Activated naive CD4-positive, alpha-beta T cell treated with anti-CD3 and anti-CD28 coated beads for 36 hours (primary cell): ENCODE measurements at regions not wholly inside any gene's neighbourhood (a gene's known extent, or its start where the extent isn't known, plus 50 kb on each side); places are given as distances from the start of the nearest gene placed in this dataset.

Source experiments
- CTCF ChIA-PET: fragments of 350-600 bp; sonication (Branson Sonifier 250); formaldehyde crosslinking; loops from one replicate; lab custom pipeline; 2021; ENCODE audit warnings: antibody characterized with exemption; lab: Charles Lee
- DNase-seq: peaks from one replicate; pipeline ENCODE4 v3.0.0-alpha.2; 2020
- H3K27ac Mint-ChIP-seq: one replicate; pipeline ENCODE4 v1.8.0; 2021; ENCODE audit warnings: mild to moderate bottlenecking, mixed read lengths
- H3K27me3 Mint-ChIP-seq: one replicate; pipeline ENCODE4 v1.8.0; 2021; ENCODE audit warnings: low read depth, mixed read lengths
- H3K36me3 Mint-ChIP-seq: one replicate; pipeline ENCODE4 v1.8.0; 2021; ENCODE audit warnings: low read depth, mixed read lengths
- H3K4me1 Mint-ChIP-seq: one replicate; pipeline ENCODE4 v1.8.0; 2021; ENCODE audit warnings: low read depth, mixed read lengths
- H3K4me3 Mint-ChIP-seq: one replicate; pipeline ENCODE4 v1.8.0; 2021; ENCODE audit warnings: mild to moderate bottlenecking, moderate library complexity, mixed read lengths
- H3K9me3 Mint-ChIP-seq: one replicate; pipeline ENCODE4 v1.8.0; 2021; ENCODE audit warnings: mixed read lengths
- intact Hi-C: fragments of 100-400 bp; cut with micrococcal nuclease; formaldehyde crosslinking; loops from one replicate; pipeline ENCODE4 v1.15.1; 2023

GRCh38 chr4:111789901-111790640 is 355.2 kb upstream of the FAM241A start:
- H3K27ac Mint-ChIP-seq, result no peak overlapping the region
- DNase-seq, result no peak
- H3K4me1 Mint-ChIP-seq, result no peaks in the 10 kb centered on the region
- H3K27me3 Mint-ChIP-seq, result no peaks in the 10 kb centered on the region
- no peaks in the 10 kb centered on the region for H3K9me3 Mint-ChIP-seq
- CTCF ChIA-PET, result no interaction called here
- H3K36me3 Mint-ChIP-seq, result no peaks in the 10 kb centered on the region
- intact Hi-C loops, result no loop called here
- no peak overlapping the region for H3K4me3 Mint-ChIP-seq

- no peak overlapping the region for H3K4me3 Mint-ChIP-seq
- CTCF ChIA-PET, result no interaction called here
- no peaks in the 10 kb centered on the region for H3K27me3 Mint-ChIP-seq
- H3K36me3 Mint-ChIP-seq, result no peaks in the 10 kb centered on the region
- intact Hi-C loops, result no loop called here
- H3K9me3 Mint-ChIP-seq, result no peaks in the 10 kb centered on the region
- DNase-seq, result no peak
- no peak overlapping the region for H3K27ac Mint-ChIP-seq
- no peaks in the 10 kb centered on the region for H3K4me1 Mint-ChIP-seq
Observed at GRCh38 chr4:111792632-111793031, 352.6 kb upstream of the FAM241A start.

- intact Hi-C loops, result no loop called here
- Mint-ChIP-seq H3K27me3 (no peaks in the 10 kb centered on the region), H3K36me3 (no peaks in the 10 kb centered on the region), H3K4me3 (no peak overlapping the region), H3K9me3 (no peaks in the 10 kb centered on the region), H3K4me1 (no peaks in the 10 kb centered on the region), H3K27ac (no peak overlapping the region)
- CTCF ChIA-PET, result no interaction called here
- no peak for DNase-seq
Observed at GRCh38 chr4:111793433-111794091, 351.7 kb upstream of the FAM241A start.

GRCh38 chr4:111797455-111798163 is 347.6 kb upstream of the FAM241A start:
- Mint-ChIP-seq H3K4me1 (no peaks in the 10 kb centered on the region), H3K4me3 (no peak overlapping the region), H3K9me3 (peaks cover 2% of the 10 kb centered on the region), H3K27ac (no peak overlapping the region), H3K27me3 (no peaks in the 10 kb centered on the region), H3K36me3 (no peaks in the 10 kb centered on the region)
- CTCF ChIA-PET, result no interaction called here
- no peak for DNase-seq
- intact Hi-C loops, result no loop called here

GRCh38 chr4:111798840-111799239 is 346.4 kb upstream of the FAM241A start:
- H3K4me1 Mint-ChIP-seq, result no peaks in the 10 kb centered on the region
- H3K36me3 Mint-ChIP-seq, result no peaks in the 10 kb centered on the region
- H3K4me3 Mint-ChIP-seq, result no peak overlapping the region
- intact Hi-C loops, result no loop called here
- CTCF ChIA-PET, result no interaction called here
- no peak for DNase-seq
- no peak overlapping the region for H3K27ac Mint-ChIP-seq
- H3K9me3 Mint-ChIP-seq, result peaks cover 2% of the 10 kb centered on the region
- H3K27me3 Mint-ChIP-seq, result no peaks in the 10 kb centered on the region

GRCh38 chr4:111800551-111800950 is 344.7 kb upstream of the FAM241A start:
- H3K36me3 Mint-ChIP-seq, result no peaks in the 10 kb centered on the region
- no peak for DNase-seq
- H3K9me3 Mint-ChIP-seq, result peaks cover 2% of the 10 kb centered on the region
- intact Hi-C loops, result no loop called here
- CTCF ChIA-PET, result no interaction called here
- H3K4me1 Mint-ChIP-seq, result no peaks in the 10 kb centered on the region
- no peaks in the 10 kb centered on the region for H3K27me3 Mint-ChIP-seq
- no peak overlapping the region for H3K27ac Mint-ChIP-seq
- no peak overlapping the region for H3K4me3 Mint-ChIP-seq

- Mint-ChIP-seq H3K4me3 (no peak overlapping the region), H3K36me3 (no peaks in the 10 kb centered on the region), H3K9me3 (peaks cover 2% of the 10 kb centered on the region), H3K27ac (no peak overlapping the region), H3K4me1 (no peaks in the 10 kb centered on the region), H3K27me3 (no peaks in the 10 kb centered on the region)
- DNase-seq, result no peak
- intact Hi-C loops, result no loop called here
- CTCF ChIA-PET, result no interaction called here
Observed at GRCh38 chr4:111802191-111802590, 343.1 kb upstream of the FAM241A start.

GRCh38 chr4:111806331-111806730 is 338.9 kb upstream of the FAM241A start:
- intact Hi-C loops, result no loop called here
- H3K4me1 Mint-ChIP-seq, result no peaks in the 10 kb centered on the region

GRCh38 chr4:111807576-111807975 is 337.7 kb upstream of the FAM241A start:
- Mint-ChIP-seq H3K9me3 (peaks cover 2% of the 10 kb centered on the region), H3K4me3 (no peak overlapping the region), H3K36me3 (no peaks in the 10 kb centered on the region), H3K4me1 (no peaks in the 10 kb centered on the region), H3K27ac (no peak overlapping the region), H3K27me3 (no peaks in the 10 kb centered on the region)
- no peak for DNase-seq
- intact Hi-C loops, result no loop called here
- CTCF ChIA-PET, result no interaction called here

More at GRCh38 chr4:111806331-111806730, 338.9 kb upstream of the FAM241A start:
- Mint-ChIP-seq H3K27ac (no peak overlapping the region), H3K27me3 (no peaks in the 10 kb centered on the region), H3K9me3 (peaks cover 2% of the 10 kb centered on the region), H3K4me3 (no peak overlapping the region), H3K36me3 (no peaks in the 10 kb centered on the region)
- DNase-seq, result no peak
- CTCF ChIA-PET, result no interaction called here

GRCh38 chr4:111808174-111808573 is 337.1 kb upstream of the FAM241A start:
- H3K36me3 Mint-ChIP-seq, result no peaks in the 10 kb centered on the region
- peaks cover 2% of the 10 kb centered on the region for H3K9me3 Mint-ChIP-seq
- no peaks in the 10 kb centered on the region for H3K4me1 Mint-ChIP-seq
- intact Hi-C loops, result no loop called here
- no peak for DNase-seq
- CTCF ChIA-PET, result no interaction called here
- no peak overlapping the region for H3K27ac Mint-ChIP-seq
- no peak overlapping the region for H3K4me3 Mint-ChIP-seq
- H3K27me3 Mint-ChIP-seq, result no peaks in the 10 kb centered on the region

GRCh38 chr4:111811661-111812060 is 333.6 kb upstream of the FAM241A start:
- Mint-ChIP-seq H3K27me3 (no peaks in the 10 kb centered on the region), H3K4me3 (no peak overlapping the region), H3K9me3 (peaks cover 7% of the 10 kb centered on the region), H3K36me3 (no peaks in the 10 kb centered on the region), H3K4me1 (no peaks in the 10 kb centered on the region), H3K27ac (no peak overlapping the region)
- CTCF ChIA-PET, result no interaction called here
- no peak for DNase-seq
- intact Hi-C loops, result no loop called here

- H3K27me3 Mint-ChIP-seq, result no peaks in the 10 kb centered on the region
- H3K27ac Mint-ChIP-seq, result no peak overlapping the region
- CTCF ChIA-PET, result no interaction called here
- no peak for DNase-seq
- intact Hi-C loops, result no loop called here
- no peaks in the 10 kb centered on the region for H3K4me1 Mint-ChIP-seq
- no peak overlapping the region for H3K4me3 Mint-ChIP-seq
- no peaks in the 10 kb centered on the region for H3K36me3 Mint-ChIP-seq
- peaks cover 8% of the 10 kb centered on the region for H3K9me3 Mint-ChIP-seq
Observed at GRCh38 chr4:111812114-111812513, 333.1 kb upstream of the FAM241A start.

- no peak overlapping the region for H3K4me3 Mint-ChIP-seq
- DNase-seq, result no peak
- CTCF ChIA-PET, result no interaction called here
- no peaks in the 10 kb centered on the region for H3K27me3 Mint-ChIP-seq
- no peaks in the 10 kb centered on the region for H3K4me1 Mint-ChIP-seq
- no peaks in the 10 kb centered on the region for H3K36me3 Mint-ChIP-seq
- peaks cover 8% of the 10 kb centered on the region for H3K9me3 Mint-ChIP-seq
- intact Hi-C loops, result no loop called here
- no peak overlapping the region for H3K27ac Mint-ChIP-seq
Observed at GRCh38 chr4:111812760-111813159, 332.5 kb upstream of the FAM241A start.
